Uterus (tissue), 2 donors: ENCODE measurements at regions not wholly inside any gene's neighbourhood (a gene's known extent, or its start where the extent isn't known, plus 50 kb on each side); places are given as distances from the start of the nearest gene placed in this dataset.

Experiments
- CTCF ChIP-seq, 4 experiments: fragments of 200-600 bp in 2 of 4; fragments of 450-650 bp in 2 of 4; sonication (generic) in 2 of 4; IDR thresholded peaks; one replicate each; pipeline ENCODE4 v1.5.1; 2016 to 2019; ENCODE audit warnings: antibody characterized with exemption in 4 of 4, mild to moderate bottlenecking in 2 of 4, moderate library complexity in 1 of 4
- POLR2A ChIP-seq, 2 donors: fragments of 450-650 bp; IDR thresholded peaks; one replicate each; pipeline ENCODE4 v1.6.1; 2016; ENCODE audit warnings: antibody characterized with exemption in 2 of 2, mild to moderate bottlenecking in 1 of 2, moderate library complexity in 1 of 2

GRCh38 chr17:45577571-45578279, 87.2 kb upstream of the PLEKHM1 start:
- TF ChIP-seq POLR2A (IDR thresholded peaks at IDR 0.05) = no peak
- no peak for TF ChIP-seq CTCF (IDR thresholded peaks at IDR 0.05)
